HG02970 (cell line): ENCODE measurements at regions not wholly inside any gene's neighbourhood (a gene's known extent, or its start where the extent isn't known, plus 50 kb on each side); places are given as distances from the start of the nearest gene placed in this dataset.
A peak's percentile ranks its signal among the peaks of the same experiment; 100 is the strongest.
"Not testable (repeated sequence)": the region's sequence is repeated elsewhere in the genome, so short reads cannot be mapped to it uniquely, and the experiment has no call there.

Experiments
- ATAC-seq: cut with Tn5 transposase; IDR thresholded peaks from one replicate; pipeline ENCODE4 v1.9.1; 2021; ENCODE audit warnings: mild to moderate bottlenecking, moderate library complexity, moderate number of reproducible peaks; ENCODE audit not compliant: unreplicated experiment, low FRiP score

GRCh38 chr7:32659853-32660252, 164.6 kb downstream of the AVL9 start:
- no peak for ATAC-seq

- peak; percentile 72 for ATAC-seq
Observed at GRCh38 chr7:32658467-32658869, 163.2 kb downstream of the AVL9 start.

- ATAC-seq = peak; percentile 27
Observed at GRCh38 chr7:32658034-32658433, 162.7 kb downstream of the AVL9 start.

GRCh38 chr7:32654549-32654948, 159.3 kb downstream of the AVL9 start:
- not testable (repeated sequence) for ATAC-seq

GRCh38 chr7:32650356-32650755, 155.1 kb downstream of the AVL9 start:
- not testable (repeated sequence) for ATAC-seq

- no peak for ATAC-seq
Observed at GRCh38 chr7:32648408-32649156, 153.3 kb downstream of the AVL9 start.

- not testable (repeated sequence) for ATAC-seq
Observed at GRCh38 chr7:32645255-32645654, 150.0 kb downstream of the AVL9 start.

- ATAC-seq = no peak
Observed at GRCh38 chr7:32643194-32643593, 147.9 kb downstream of the AVL9 start.

GRCh38 chr7:32639122-32639521, 143.8 kb downstream of the AVL9 start:
- no peak for ATAC-seq

- not testable (repeated sequence) for ATAC-seq
Observed at GRCh38 chr7:32638479-32639121, 143.3 kb downstream of the AVL9 start.
